GM12878 (cell line): ENCODE measurements at regions not wholly inside any gene's neighbourhood (a gene's known extent, or its start where the extent isn't known, plus 50 kb on each side); places are given as distances from the start of the nearest gene placed in this dataset.

Experiments used
- ATAC-seq: fragments of 200-7000 bp; cut with Tn5 transposase; 3 replicates; pipeline ENCODE4 v1.9.1; 2020; ENCODE audit warnings: mild to moderate bottlenecking, moderate library complexity
- BruUV-seq: library from RNA; stranded (reverse); fragments of 400-500 nt; replicated peaks from 2 replicates; lab custom pipeline; 2021; lab: Mats Ljungman, UMichigan
- CTCF ChIA-PET: fragments of 300-600 bp; sonication (Branson Sonifier 250); formaldehyde crosslinking; extraction: SDS; loops from one replicate; lab custom pipeline; 2021; ENCODE audit warnings: inconsistent platforms; lab: Yijun Ruan, JAX
- POLR2A ChIA-PET: fragments of 350-600 bp; formaldehyde crosslinking; extraction: SDS; loops from one replicate; lab custom pipeline; 2021; ENCODE audit warnings: inconsistent platforms; lab: Charles Lee
- RAD21 ChIA-PET: fragments of 300-600 bp; sonication (Branson Sonifier 250); formaldehyde crosslinking; loops from one replicate; lab custom pipeline; 2023; ENCODE audit warnings: antibody characterized with exemption; ENCODE audit not compliant: unreplicated experiment; lab: Charles Lee
- SMC1A ChIA-PET: fragments of 300-600 bp; sonication (Branson Sonifier 250); formaldehyde crosslinking; loops from one replicate; lab custom pipeline; 2023; ENCODE audit not compliant: unreplicated experiment, uncharacterized antibody; lab: Charles Lee
- DNase-seq: peaks from one replicate; pipeline ENCODE4 v3.0.0-alpha.2; 2011; ENCODE audit warnings: low read depth, low spot score
- FAIRE-seq: peaks from 3 replicates; lab custom pipeline; 2011; peaks lifted over from hg19 to GRCh38; lab: Jason Lieb, UNC
- H2AFZ ChIP-seq: 2 replicates; pipeline ENCODE4 v1.6.0; 2011; ENCODE audit warnings: low read depth, low read length, control low read depth; ENCODE audit not compliant: control insufficient read depth
- H3K27ac ChIP-seq: 2 replicates; pipeline ENCODE4 v1.5.1; 2011; ENCODE audit warnings: control low read depth; ENCODE audit not compliant: control insufficient read depth, insufficient read depth
- H3K27me3 ChIP-seq, 2 experiments: replicated peaks in 1 of 2; 2 replicates each; pipeline versions ENCODE4 v1.6.0 to v1.6.1; 2011; ENCODE audit warnings: low read length in 1 of 2; ENCODE audit not compliant: control insufficient read depth in 2 of 2, insufficient read depth in 2 of 2
- H3K36me3 ChIP-seq, 2 experiments: 2 replicates each; pipeline ENCODE4 v1.5.1; 2011; ENCODE audit warnings: low read length in 1 of 2; ENCODE audit not compliant: control insufficient read depth in 2 of 2, insufficient read depth in 2 of 2
- H3K4me1 ChIP-seq: 2 replicates; pipeline ENCODE4 v1.6.1; 2011; ENCODE audit warnings: mild to moderate bottlenecking, low read length, moderate library complexity, mixed read lengths; ENCODE audit not compliant: control insufficient read depth, insufficient read depth
- H3K4me2 ChIP-seq: 2 replicates; pipeline ENCODE4 v1.6.0; 2011; ENCODE audit warnings: control low read depth; ENCODE audit not compliant: control insufficient read depth, insufficient read depth
- H3K4me3 ChIP-seq: fragments of 200-600 bp; sonication (generic); 2 replicates; pipeline ENCODE4 v1.5.1; 2016
- H3K79me2 ChIP-seq: 2 replicates; pipeline ENCODE4 v1.6.0; 2011; ENCODE audit warnings: low read length; ENCODE audit not compliant: control insufficient read depth, insufficient read depth
- H3K9ac ChIP-seq: 2 replicates; pipeline ENCODE4 v1.8.0; 2011; ENCODE audit warnings: low read length, control low read depth, mixed read lengths; ENCODE audit not compliant: control insufficient read depth, insufficient read depth
- H3K9me3 ChIP-seq: replicated peaks from 3 replicates; pipeline ENCODE4 v1.5.1; 2011; ENCODE audit warnings: mild to moderate bottlenecking, low read length; ENCODE audit not compliant: control insufficient read depth, insufficient read depth
- H4K20me1 ChIP-seq: 2 replicates; pipeline ENCODE4 v1.6.0; 2011; ENCODE audit not compliant: control insufficient read depth, insufficient read depth
- ATF7 ChIP-seq: fragments of 450-650 bp; IDR thresholded peaks from 2 replicates; pipeline ENCODE4 v1.6.1; 2016; ENCODE audit warnings: low read depth, mild to moderate bottlenecking
- BCL11A ChIP-seq: IDR thresholded peaks from 2 replicates; pipeline ENCODE4 v1.6.1; 2011; ENCODE audit warnings: low read depth, low read length
- CBFB ChIP-seq: IDR thresholded peaks from 2 replicates; pipeline ENCODE4 v1.6.1; 2016; ENCODE audit warnings: antibody characterized with exemption, low read depth
- CBX3 ChIP-seq: fragments of 200-600 bp; sonication (generic); IDR thresholded peaks from 2 replicates; pipeline ENCODE4 v1.6.1; 2016; ENCODE audit warnings: low read depth, borderline replicate concordance
- ESRRA ChIP-seq: IDR thresholded peaks from 2 replicates; pipeline ENCODE4 v1.6.1; 2012; ENCODE audit warnings: mild to moderate bottlenecking, low read length, improper control_type of control experiment
- GATAD2B ChIP-seq: fragments of 450-650 bp; conservative IDR thresholded peaks from 2 replicates; pipeline ENCODE4 v1.6.1; 2017; ENCODE audit warnings: low read depth, mild to moderate bottlenecking, moderate library complexity
- HCFC1 ChIP-seq: fragments of 150-350 bp; IDR thresholded peaks from 2 replicates; pipeline ENCODE4 v1.6.1; 2014; ENCODE audit warnings: low read length
- MEF2A ChIP-seq: IDR thresholded peaks from 2 replicates; pipeline ENCODE4 v1.6.1; 2011; ENCODE audit warnings: low read depth, mild to moderate bottlenecking, low read length, moderate library complexity; ENCODE audit not compliant: insufficient read depth
- MXI1 ChIP-seq: fragments of 150-350 bp; IDR thresholded peaks from 2 replicates; pipeline ENCODE4 v1.6.1; 2011; ENCODE audit warnings: low read depth, mild to moderate bottlenecking, inconsistent platforms, low read length, improper control_type of control experiment
- PAX5 ChIP-seq: IDR thresholded peaks from 2 replicates; pipeline ENCODE4 v1.6.1; 2011; ENCODE audit warnings: low read depth, low read length, borderline replicate concordance
- PAX8 ChIP-seq: fragments of 450-650 bp; IDR thresholded peaks from 2 replicates; pipeline ENCODE4 v1.6.1; 2017; ENCODE audit warnings: mild to moderate bottlenecking, moderate library complexity
- PML ChIP-seq: IDR thresholded peaks from 2 replicates; pipeline ENCODE4 v1.6.1; 2012; ENCODE audit warnings: low read length, inconsistent platforms
- RB1 ChIP-seq: fragments of 450-650 bp; formaldehyde crosslinking; IDR thresholded peaks from 2 replicates; pipeline ENCODE4 v1.6.1; 2017; ENCODE audit warnings: mild to moderate bottlenecking, borderline replicate concordance
- RELB ChIP-seq: fragments of 450-650 bp; IDR thresholded peaks from 2 replicates; pipeline ENCODE4 v1.6.1; 2017; ENCODE audit warnings: low read depth, mild to moderate bottlenecking, moderate library complexity
- SPI1 ChIP-seq: IDR thresholded peaks from 2 replicates; pipeline ENCODE4 v1.6.1; 2011; ENCODE audit warnings: low read depth, mild to moderate bottlenecking, low read length, moderate library complexity, borderline replicate concordance; ENCODE audit not compliant: insufficient read depth
- STAT1 ChIP-seq: fragments of 450-650 bp; conservative IDR thresholded peaks from 2 replicates; pipeline ENCODE4 v1.6.1; 2014; ENCODE audit warnings: antibody characterized with exemption, mild to moderate bottlenecking
- TAF1 ChIP-seq: IDR thresholded peaks from 2 replicates; pipeline ENCODE4 v1.6.1; 2011; ENCODE audit warnings: mild to moderate bottlenecking, low read depth, low read length, borderline replicate concordance
- TCF7 ChIP-seq: IDR thresholded peaks from 2 replicates; pipeline ENCODE4 v1.6.1; 2014; ENCODE audit warnings: antibody characterized with exemption, borderline replicate concordance
- WGBS: methylation state at CpG from one replicate; pipeline ENCODE4 v1.1.6; 2016; ENCODE audit warnings: low lambda C conversion rate; ENCODE audit not compliant: insufficient replicate concordance, insufficient coverage; ENCODE audit errors: missing lambda C conversion rate; 5-methylcytosine and 5-hydroxymethylcytosine counted together
- in situ Hi-C: fragments of 300-500 bp; cut with MboI; formaldehyde crosslinking; loops from 9 replicates; pipeline ENCODE4 v1.14.3; 2018; ENCODE audit warnings: mixed read lengths
- intact Hi-C: fragments of 100-400 bp; cut with micrococcal nuclease; formaldehyde crosslinking; loops from one replicate; pipeline ENCODE4 v1.14.2; 2022; ENCODE audit not compliant: unreplicated experiment

- Histone ChIP-seq H3K9ac (no peak overlapping the region), H3K36me3 (no peaks in the 10 kb centered on the region), H3K27me3 (no peaks in the 10 kb centered on the region), H2AFZ (no peak overlapping the region), H3K4me3 (no peak overlapping the region), H3K4me1 (no peaks in the 10 kb centered on the region), H3K79me2 (no peaks in the 10 kb centered on the region), H4K20me1 (no peaks in the 10 kb centered on the region)
- RAD21 ChIA-PET = interaction anchor here (1.0 kb wide), 1 partner anchor 12 kb away, joined by 4 read pairs; no protein-coding TSS in a partner anchor
- SMC1A ChIA-PET = interaction anchor here (0.8 to 1.0 kb wide), 4 partner anchors 12 to 1253 kb away, joined by 3 to 4 read pairs (median 3); no protein-coding TSS in a partner anchor
- ATAC-seq = no peak; the same call in 2 of the 3 replicates
- WGBS = 36% methylated on average over 9 of the region's 9 CpGs
- no TSS peak for BruUV-seq
- CTCF ChIA-PET = interaction anchor here (1.0 to 2.5 kb wide), 4 partner anchors 12 to 1151 kb away, joined by 3 to 10 read pairs (median 4); no protein-coding TSS in a partner anchor
- DNase-seq = no peak
- in situ Hi-C loops = loop anchor here (25.0 kb wide), 4 partner anchors 1152 to 1852 kb away; no protein-coding TSS in a partner anchor
- POLR2A ChIA-PET = no interaction called here
- TF ChIP-seq CBFB = no peak
- TF ChIP-seq SPI1 = no peak
- no peak for TF ChIP-seq TCF7
- TF ChIP-seq ESRRA = no peak
- TF ChIP-seq BCL11A = no peak
- TF ChIP-seq TAF1 = no peak
- TF ChIP-seq, all 136 proteins: peak for 0
- H3K27ac ChIP-seq = no peak overlapping the region
- intact Hi-C loops = no loop called here
- no peak overlapping the region for H3K4me2 ChIP-seq
- H3K9me3 ChIP-seq = no peaks in the 10 kb centered on the region
- no peak for FAIRE-seq
These were observed 391.7 kb upstream of the SGCG start for GRCh38 chr13:22789027-22789593.

- in situ Hi-C loops = loop anchor here (25.0 kb wide), 4 partner anchors 1153 to 1853 kb away; no protein-coding TSS in a partner anchor
These were observed 390.9 kb upstream of the SGCG start for GRCh38 chr13:22789916-22790315.

More at GRCh38 chr13:22789916-22790315, 390.9 kb upstream of the SGCG start:
- Histone ChIP-seq H3K79me2 (no peaks in the 10 kb centered on the region), H3K27ac (no peak overlapping the region), H3K9me3 (no peaks in the 10 kb centered on the region), H4K20me1 (no peaks in the 10 kb centered on the region), H3K4me2 (no peak overlapping the region), H3K4me3 (no peak overlapping the region), H3K27me3 (no peaks in the 10 kb centered on the region), H3K36me3 (no peaks in the 10 kb centered on the region), H3K9ac (no peak overlapping the region), H3K4me1 (no peaks in the 10 kb centered on the region), H2AFZ (no peak overlapping the region)
- no peak for DNase-seq
- CTCF ChIA-PET = interaction anchor here (1.0 to 2.5 kb wide), 4 partner anchors 11 to 1152 kb away, joined by 3 to 10 read pairs (median 4); no protein-coding TSS in a partner anchor
- TF ChIP-seq MEF2A = no peak
- no peak for TF ChIP-seq RB1
- no peak for TF ChIP-seq GATAD2B
- no peak for TF ChIP-seq MXI1
- TF ChIP-seq HCFC1 = no peak
- TF ChIP-seq TCF7 = no peak
- TF ChIP-seq RELB = no peak
- no peak for TF ChIP-seq PAX5
- no peak for TF ChIP-seq CBX3
- TF ChIP-seq PAX8 = no peak
- TF ChIP-seq STAT1 = no peak
- no peak for TF ChIP-seq ATF7
- TF ChIP-seq PML = no peak
- intact Hi-C loops = loop anchor here (10.0 kb wide), 1 partner anchor 1495 kb away; no protein-coding TSS in a partner anchor
- SMC1A ChIA-PET = interaction anchor here (0.8 to 1.0 kb wide), 4 partner anchors 11 to 1253 kb away, joined by 3 to 4 read pairs (median 3); no protein-coding TSS in a partner anchor
- no peak for ATAC-seq
- BruUV-seq = no TSS peak
- POLR2A ChIA-PET = no interaction called here
- FAIRE-seq = no peak
- RAD21 ChIA-PET = no interaction called here
- 53% methylated on average over 3 of the region's 3 CpGs for WGBS
